ENCODE measurements at regions not wholly inside any gene's neighbourhood (a gene's known extent, or its start where the extent isn't known, plus 50 kb on each side); places are given as distances from the start of the nearest gene placed in this dataset.

GRCh38 chr10:81303656-81304055 lies 571.3 kb upstream of the NRG3 start:
- dilution Hi-C loops (cut with HindIII; ENCODE audit: low sequenced_read_pairs, unreplicated experiment), result no loop called here
- no peak overlapping the region for H4K5ac ChIP-seq (ENCODE audit: low read depth, low read length)
- H3K36me3 ChIP-seq (ENCODE audit: control insufficient read depth, insufficient read depth, low read length), result no peaks in the 10 kb centered on the region
- no peak overlapping the region for H3K18ac ChIP-seq (ENCODE audit: low read depth, low read length)
- peaks cover 6% of the 10 kb centered on the region for H3K9me3 ChIP-seq (ENCODE audit: control insufficient read depth, insufficient read depth, low read length)
- no peak overlapping the region for H2BK5ac ChIP-seq (ENCODE audit: low read depth, low read length, poor library complexity, severe bottlenecking)
- no peak overlapping the region for H3K4ac ChIP-seq (ENCODE audit: low read depth, low read length)
- no peak overlapping the region for H2AFZ ChIP-seq (replicated peaks; ENCODE audit: low read length, poor library complexity)
- no peak overlapping the region for H2BK120ac ChIP-seq (ENCODE audit: low read depth, low read length)
- TF ChIP-seq USF2 (IDR thresholded peaks at IDR 0.05; ENCODE audit: low read depth, low read length) (no peak), MAFK (IDR thresholded peaks at IDR 0.05; ENCODE audit: low read depth, low read length) (no peak), NFE2L2 (IDR thresholded peaks at IDR 0.05; ENCODE audit: low read depth, low read length) (no peak)
- no CpG with 5 or more reads among the region's 1 CpG for WGBS, 2 experiments (ENCODE audit: extremely low coverage in 2 of 2, insufficient read length in 1 of 2)
- H3K56ac ChIP-seq (ENCODE audit: extremely low read depth, insufficient read depth, low read length), result no peak overlapping the region
- POLR2A ChIA-PET (ENCODE audit: unreplicated experiment), result no interaction called here
- BruUV-seq (replicated peaks), result no TSS peak
- ATAC-seq (ENCODE audit: low read depth) (no peak), DNase-seq (no peak)
- H3K14ac ChIP-seq (replicated peaks; ENCODE audit: low read depth, low read length), result no peak overlapping the region
- no peaks in the 10 kb centered on the region for H3K9me1 ChIP-seq (ENCODE audit: insufficient read depth, low read length)
- no peak overlapping the region for H2AK5ac ChIP-seq (ENCODE audit: low read depth, low read length)
- H3K79me1 ChIP-seq (ENCODE audit: low read depth in 1 of 2, low read length in 2 of 2), result no peaks in the 10 kb centered on the region
- H3K4me1 ChIP-seq (ENCODE audit: control insufficient read depth, insufficient read depth, low read length), result no peaks in the 10 kb centered on the region
- no peak overlapping the region for H2BK15ac ChIP-seq (ENCODE audit: low read depth, low read length)
- H3K27me3 ChIP-seq (ENCODE audit: control insufficient read depth, insufficient read depth, low read length), result no peaks in the 10 kb centered on the region
- no peak overlapping the region for H3K23ac ChIP-seq (ENCODE audit: low read depth, low read length)
- intact Hi-C loops (cut with micrococcal nuclease), result no loop called here
- no peak overlapping the region for H2BK20ac ChIP-seq (ENCODE audit: low read depth, low read length)
- no peak overlapping the region for H4K91ac ChIP-seq (ENCODE audit: insufficient read depth, low read depth, low read length)
- H4K8ac ChIP-seq (ENCODE audit: low read depth in 2 of 2, low read length in 2 of 2), result no peak overlapping the region
- H3K27ac ChIP-seq (ENCODE audit: insufficient read depth, low read length), result no peak overlapping the region
- in situ Hi-C loops (cut with MboI; ENCODE audit: low sequenced_read_pairs), result no loop called here
- CTCF ChIA-PET, result no interaction called here
- no peak overlapping the region for H2AK9ac ChIP-seq (replicated peaks; ENCODE audit: low read depth, low read length, poor library complexity)
- H3K9ac ChIP-seq (ENCODE audit: low read depth, low read length), result no peak overlapping the region
- H3K4me2 ChIP-seq (ENCODE audit: low read depth, low read length), result no peak overlapping the region
- no peak overlapping the region for H3K4me3 ChIP-seq (ENCODE audit: insufficient read depth, low read depth, low read length)
- H4K20me1 ChIP-seq (ENCODE audit: insufficient read depth, low read length), result no peaks in the 10 kb centered on the region

Data from IMR-90 (cell line).